Colonic mucosa (tissue), 4 donors: ENCODE measurements at regions not wholly inside any gene's neighbourhood (a gene's known extent, or its start where the extent isn't known, plus 50 kb on each side); places are given as distances from the start of the nearest gene placed in this dataset.

ENCODE experiments used
- DNase-seq: peaks from one replicate; pipeline ENCODE4 v3.0.0-alpha.2; 2020
- H3K27ac ChIP-seq: fragments of 200-600 bp; one replicate; pipeline ENCODE4 v1.8.0; 2021
- H3K27me3 ChIP-seq: fragments of 200-600 bp; one replicate; pipeline ENCODE4 v1.8.0; 2021
- H3K36me3 ChIP-seq: fragments of 200-600 bp; one replicate; pipeline ENCODE4 v1.8.0; 2021
- H3K4me1 ChIP-seq: fragments of 200-600 bp; one replicate; pipeline ENCODE4 v1.8.0; 2021; ENCODE audit warnings: mild to moderate bottlenecking
- H3K4me3 ChIP-seq: fragments of 200-600 bp; one replicate; pipeline ENCODE4 v1.8.0; 2021
- H3K9ac ChIP-seq, 2 donors: one replicate each; pipeline ENCODE4 v1.7.0; 2013; ENCODE audit warnings: control low read depth in 2 of 2, low read depth in 2 of 2, low read length in 2 of 2
- H3K9me3 ChIP-seq: fragments of 200-600 bp; one replicate; pipeline ENCODE4 v1.8.0; 2021
- intact Hi-C: fragments of 100-400 bp; cut with DNase I; formaldehyde crosslinking; loops from one replicate; pipeline ENCODE4 v1.14.1; 2022
- TF ChIP-seq, protein P1 (sequence below): fragments of 200-600 bp; IDR thresholded peaks from one replicate; pipeline ENCODE4 v1.8.0; 2022; ENCODE audit warnings: antibody characterized with exemption, mild to moderate bottlenecking
- donor health status: healthy.
- donor health status: DM: no; HTN: no; CAD: no.
- donor health status: DM: no; HTN: no; CAD: no.

GRCh38 chr12:118840399-118840798, 140.9 kb upstream of the SRRM4 start:
- TF ChIP-seq, protein P1, sequence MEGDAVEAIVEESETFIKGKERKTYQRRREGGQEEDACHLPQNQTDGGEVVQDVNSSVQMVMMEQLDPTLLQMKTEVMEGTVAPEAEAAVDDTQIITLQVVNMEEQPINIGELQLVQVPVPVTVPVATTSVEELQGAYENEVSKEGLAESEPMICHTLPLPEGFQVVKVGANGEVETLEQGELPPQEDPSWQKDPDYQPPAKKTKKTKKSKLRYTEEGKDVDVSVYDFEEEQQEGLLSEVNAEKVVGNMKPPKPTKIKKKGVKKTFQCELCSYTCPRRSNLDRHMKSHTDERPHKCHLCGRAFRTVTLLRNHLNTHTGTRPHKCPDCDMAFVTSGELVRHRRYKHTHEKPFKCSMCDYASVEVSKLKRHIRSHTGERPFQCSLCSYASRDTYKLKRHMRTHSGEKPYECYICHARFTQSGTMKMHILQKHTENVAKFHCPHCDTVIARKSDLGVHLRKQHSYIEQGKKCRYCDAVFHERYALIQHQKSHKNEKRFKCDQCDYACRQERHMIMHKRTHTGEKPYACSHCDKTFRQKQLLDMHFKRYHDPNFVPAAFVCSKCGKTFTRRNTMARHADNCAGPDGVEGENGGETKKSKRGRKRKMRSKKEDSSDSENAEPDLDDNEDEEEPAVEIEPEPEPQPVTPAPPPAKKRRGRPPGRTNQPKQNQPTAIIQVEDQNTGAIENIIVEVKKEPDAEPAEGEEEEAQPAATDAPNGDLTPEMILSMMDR: no peak
- intact Hi-C loops: loop anchor here (10.0 kb wide), 1 partner anchor 436 kb away; no protein-coding TSS in a partner anchor

GRCh38 chr12:118840878-118841277, 140.5 kb upstream of the SRRM4 start:
- TF ChIP-seq, protein P1: no peak
- H3K9me3 ChIP-seq: no peaks in the 10 kb centered on the region
- H3K9ac ChIP-seq: no peak overlapping the region
- DNase-seq: no peak
- no peaks in the 10 kb centered on the region for H3K36me3 ChIP-seq
- H3K27ac ChIP-seq: no peak overlapping the region
- H3K27me3 ChIP-seq: no peaks in the 10 kb centered on the region
- H3K4me1 ChIP-seq: no peaks in the 10 kb centered on the region
- intact Hi-C loops: loop anchor here (10.0 kb wide), 1 partner anchor 436 kb away; no protein-coding TSS in a partner anchor
- H3K4me3 ChIP-seq: no peak overlapping the region

More at GRCh38 chr12:118840399-118840798, 140.9 kb upstream of the SRRM4 start:
- Histone ChIP-seq H3K9ac (no peak overlapping the region), H3K27me3 (no peaks in the 10 kb centered on the region), H3K4me3 (no peak overlapping the region), H3K4me1 (no peaks in the 10 kb centered on the region), H3K27ac (no peak overlapping the region), H3K36me3 (no peaks in the 10 kb centered on the region), H3K9me3 (no peaks in the 10 kb centered on the region)
- DNase-seq: no peak

GRCh38 chr12:118841588-118841987, 139.8 kb upstream of the SRRM4 start:
- intact Hi-C loops: loop anchor here (10.0 kb wide), 1 partner anchor 437 kb away; no protein-coding TSS in a partner anchor
- no peak for DNase-seq
- Histone ChIP-seq H3K9me3 (no peaks in the 10 kb centered on the region), H3K4me3 (no peak overlapping the region), H3K36me3 (no peaks in the 10 kb centered on the region), H3K27ac (no peak overlapping the region), H3K9ac (no peak overlapping the region), H3K27me3 (no peaks in the 10 kb centered on the region), H3K4me1 (no peaks in the 10 kb centered on the region)
- TF ChIP-seq, protein P1: no peak

GRCh38 chr12:118842866-118843265, 138.5 kb upstream of the SRRM4 start:
- intact Hi-C loops: loop anchor here (10.0 kb wide), 1 partner anchor 438 kb away; no protein-coding TSS in a partner anchor

DNA sequence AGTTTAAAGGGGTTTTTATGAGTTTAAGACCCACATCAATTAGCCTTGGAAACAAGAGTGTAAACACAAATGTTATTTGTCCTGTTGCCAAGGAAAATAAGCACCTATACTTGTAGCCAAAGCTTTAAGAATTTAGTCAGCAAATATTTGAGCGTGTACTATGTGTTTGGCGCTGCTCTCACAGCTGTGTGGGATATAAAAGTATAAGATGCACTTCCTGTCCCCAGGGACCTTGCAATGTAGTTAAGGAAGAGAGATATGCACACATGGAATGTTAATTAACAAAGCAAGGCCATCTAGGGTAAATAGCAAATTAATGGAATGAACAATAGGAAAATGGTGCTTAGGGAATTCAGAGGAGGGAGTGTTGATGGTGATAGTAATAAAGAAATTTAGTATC, 134.9 kb upstream of the SRRM4 start:
- Histone ChIP-seq H3K4me1 (no peaks in the 10 kb centered on the region), H3K27ac (no peak overlapping the region), H3K9me3 (no peaks in the 10 kb centered on the region), H3K36me3 (no peaks in the 10 kb centered on the region), H3K4me3 (no peak overlapping the region), H3K27me3 (no peaks in the 10 kb centered on the region), H3K9ac (no peak overlapping the region)
- DNase-seq: no peak
- intact Hi-C loops: loop anchor here (10.0 kb wide), 1 partner anchor 442 kb away; no protein-coding TSS in a partner anchor
- TF ChIP-seq, protein P1: no peak

More at GRCh38 chr12:118842866-118843265, 138.5 kb upstream of the SRRM4 start:
- Histone ChIP-seq H3K4me3 (no peak overlapping the region), H3K9ac (no peak overlapping the region), H3K4me1 (no peaks in the 10 kb centered on the region), H3K9me3 (no peaks in the 10 kb centered on the region), H3K36me3 (no peaks in the 10 kb centered on the region), H3K27ac (no peak overlapping the region), H3K27me3 (no peaks in the 10 kb centered on the region)
- TF ChIP-seq, protein P1: no peak
- no peak for DNase-seq
